Neural progenitor cell (in vitro differentiated cells): ENCODE measurements at regions not wholly inside any gene's neighbourhood (a gene's known extent, or its start where the extent isn't known, plus 50 kb on each side); places are given as distances from the start of the nearest gene placed in this dataset.

Source experiments
- EZH2 ChIP-seq: fragments of 200-600 bp; sonication (generic); IDR thresholded peaks from 2 replicates; pipeline ENCODE4 v1.6.1; 2017; ENCODE audit warnings: antibody characterized with exemption, mild to moderate bottlenecking, moderate library complexity
- EZH2phosphoT487 ChIP-seq: fragments of 200-600 bp; sonication (generic); IDR thresholded peaks from 2 replicates; pipeline ENCODE4 v1.6.1; 2017; ENCODE audit warnings: antibody characterized with exemption
- TF ChIP-seq, protein P1 (sequence below): fragments of 200-600 bp; sonication (generic); IDR thresholded peaks from 2 replicates; pipeline ENCODE4 v1.5.1; 2017; ENCODE audit warnings: antibody characterized with exemption, mild to moderate bottlenecking

DNA sequence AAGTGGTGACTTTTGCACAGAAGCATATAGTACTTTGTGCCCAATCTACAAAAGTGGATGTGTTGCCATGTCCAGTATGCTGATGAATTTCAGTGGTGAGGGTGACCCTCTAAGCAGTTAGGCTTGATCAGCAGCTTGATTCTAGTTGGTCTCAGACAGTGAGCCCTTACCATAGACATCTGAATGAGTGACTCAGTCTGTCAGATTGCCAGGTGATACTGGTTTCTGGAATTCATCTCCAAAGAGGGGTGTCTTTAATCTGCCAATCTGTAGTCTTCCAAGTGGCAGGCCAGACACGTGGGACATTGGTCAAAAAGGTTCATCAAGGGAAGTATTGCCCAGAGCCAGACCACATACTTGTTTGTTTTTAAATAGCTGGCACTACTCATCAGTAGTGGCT is 187.4 kb upstream of the SLC16A7 start:
- TF ChIP-seq EZH2 = no peak
- TF ChIP-seq EZH2phosphoT487 = no peak
- TF ChIP-seq, protein P1, sequence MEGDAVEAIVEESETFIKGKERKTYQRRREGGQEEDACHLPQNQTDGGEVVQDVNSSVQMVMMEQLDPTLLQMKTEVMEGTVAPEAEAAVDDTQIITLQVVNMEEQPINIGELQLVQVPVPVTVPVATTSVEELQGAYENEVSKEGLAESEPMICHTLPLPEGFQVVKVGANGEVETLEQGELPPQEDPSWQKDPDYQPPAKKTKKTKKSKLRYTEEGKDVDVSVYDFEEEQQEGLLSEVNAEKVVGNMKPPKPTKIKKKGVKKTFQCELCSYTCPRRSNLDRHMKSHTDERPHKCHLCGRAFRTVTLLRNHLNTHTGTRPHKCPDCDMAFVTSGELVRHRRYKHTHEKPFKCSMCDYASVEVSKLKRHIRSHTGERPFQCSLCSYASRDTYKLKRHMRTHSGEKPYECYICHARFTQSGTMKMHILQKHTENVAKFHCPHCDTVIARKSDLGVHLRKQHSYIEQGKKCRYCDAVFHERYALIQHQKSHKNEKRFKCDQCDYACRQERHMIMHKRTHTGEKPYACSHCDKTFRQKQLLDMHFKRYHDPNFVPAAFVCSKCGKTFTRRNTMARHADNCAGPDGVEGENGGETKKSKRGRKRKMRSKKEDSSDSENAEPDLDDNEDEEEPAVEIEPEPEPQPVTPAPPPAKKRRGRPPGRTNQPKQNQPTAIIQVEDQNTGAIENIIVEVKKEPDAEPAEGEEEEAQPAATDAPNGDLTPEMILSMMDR = no peak
